ENCODE measurements at regions not wholly inside any gene's neighbourhood (a gene's known extent, or its start where the extent isn't known, plus 50 kb on each side); places are given as distances from the start of the nearest gene placed in this dataset.

- no peak for TF ChIP-seq CTCF (IDR thresholded peaks at IDR 0.05)
- TF ChIP-seq POLR2A (IDR thresholded peaks at IDR 0.05), result no peak
Measured at GRCh38 chr14:49051328-49052060, 534.7 kb downstream of the RPS29 start.

All from adrenal gland (tissue), 5 donors.